ENCODE measurements at regions not wholly inside any gene's neighbourhood (a gene's known extent, or its start where the extent isn't known, plus 50 kb on each side); places are given as distances from the start of the nearest gene placed in this dataset.

DNA sequence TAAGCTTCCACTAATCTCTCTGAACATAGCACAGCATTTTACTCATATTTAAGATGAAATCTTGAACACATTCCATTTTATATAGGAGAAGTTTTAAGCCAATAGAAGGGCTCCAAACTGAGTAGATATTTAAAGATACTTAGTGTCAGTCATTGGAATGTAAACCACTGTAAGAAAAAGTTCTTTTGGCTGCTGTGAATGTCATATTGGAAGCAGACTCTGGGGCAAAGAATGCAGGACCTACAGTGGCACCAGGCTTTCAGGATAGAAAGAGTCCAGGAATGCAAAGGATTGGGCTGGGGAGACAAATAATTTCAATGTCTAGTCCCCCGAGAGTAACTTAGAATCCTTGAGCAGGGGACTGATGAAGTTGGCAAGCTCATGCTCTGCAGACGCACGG lies 1047.7 kb downstream of the STIM2 start:
- no peak for DNase-seq (ENCODE audit: low read depth, low spot score)
- CTCF ChIA-PET = no interaction called here
- POLR2A ChIA-PET = no interaction called here

DNA sequence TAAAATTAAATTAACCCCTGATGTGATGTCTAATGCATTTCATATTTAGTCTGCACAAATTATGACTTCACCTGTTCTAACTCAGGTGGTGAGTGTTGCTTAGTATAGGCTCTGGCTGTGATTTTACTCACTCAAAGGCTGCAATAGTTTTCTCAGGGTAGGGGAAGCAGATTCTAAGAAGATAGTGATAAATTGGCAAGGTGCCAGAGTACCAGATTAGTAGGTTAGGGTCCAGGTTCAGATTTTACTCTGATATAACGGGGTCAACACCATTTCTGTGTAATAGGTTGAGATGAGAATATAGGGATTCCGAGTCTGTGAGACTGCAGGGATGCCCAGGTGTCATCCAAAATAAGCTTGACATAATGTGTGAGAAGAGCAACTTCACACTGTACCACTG lies 1049.6 kb downstream of the STIM2 start:
- DNase-seq (ENCODE audit: low read depth, low spot score) = no peak
- POLR2A ChIA-PET = no interaction called here
- CTCF ChIA-PET = no interaction called here
- TF ChIP-seq, protein P1, sequence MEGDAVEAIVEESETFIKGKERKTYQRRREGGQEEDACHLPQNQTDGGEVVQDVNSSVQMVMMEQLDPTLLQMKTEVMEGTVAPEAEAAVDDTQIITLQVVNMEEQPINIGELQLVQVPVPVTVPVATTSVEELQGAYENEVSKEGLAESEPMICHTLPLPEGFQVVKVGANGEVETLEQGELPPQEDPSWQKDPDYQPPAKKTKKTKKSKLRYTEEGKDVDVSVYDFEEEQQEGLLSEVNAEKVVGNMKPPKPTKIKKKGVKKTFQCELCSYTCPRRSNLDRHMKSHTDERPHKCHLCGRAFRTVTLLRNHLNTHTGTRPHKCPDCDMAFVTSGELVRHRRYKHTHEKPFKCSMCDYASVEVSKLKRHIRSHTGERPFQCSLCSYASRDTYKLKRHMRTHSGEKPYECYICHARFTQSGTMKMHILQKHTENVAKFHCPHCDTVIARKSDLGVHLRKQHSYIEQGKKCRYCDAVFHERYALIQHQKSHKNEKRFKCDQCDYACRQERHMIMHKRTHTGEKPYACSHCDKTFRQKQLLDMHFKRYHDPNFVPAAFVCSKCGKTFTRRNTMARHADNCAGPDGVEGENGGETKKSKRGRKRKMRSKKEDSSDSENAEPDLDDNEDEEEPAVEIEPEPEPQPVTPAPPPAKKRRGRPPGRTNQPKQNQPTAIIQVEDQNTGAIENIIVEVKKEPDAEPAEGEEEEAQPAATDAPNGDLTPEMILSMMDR (IDR thresholded peaks at IDR 0.05; ENCODE audit: insufficient read depth, low read length, missing control alignments) = no peak
- H3K4me3 ChIP-seq (ENCODE audit: low read depth, low read length) = no peak overlapping the region

More for the DNA sequence above, 1047.7 kb downstream of the STIM2 start:
- no peak overlapping the region for H3K4me3 ChIP-seq (ENCODE audit: low read depth, low read length)
- TF ChIP-seq, protein P1 (IDR thresholded peaks at IDR 0.05; ENCODE audit: insufficient read depth, low read length, missing control alignments) = no peak

DNA sequence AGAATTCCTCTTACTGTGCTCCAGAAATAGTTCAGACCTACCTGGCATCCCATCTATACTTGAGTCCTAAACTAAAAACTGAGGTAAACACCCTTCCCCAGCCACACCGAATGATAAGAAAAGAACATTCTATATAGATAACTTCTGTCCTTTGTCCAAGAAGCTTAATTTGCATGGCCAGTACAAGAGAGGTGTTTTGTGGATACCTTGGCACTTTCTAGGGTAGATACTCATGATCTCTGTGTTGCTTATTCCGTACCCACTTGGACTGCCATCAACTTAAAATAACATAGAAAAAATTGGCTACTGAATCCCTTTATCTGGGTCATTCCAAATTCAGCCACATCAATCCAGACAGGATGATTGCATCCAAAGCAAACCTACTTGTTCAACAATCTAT lies 1050.4 kb downstream of the STIM2 start:
- no peak for DNase-seq (ENCODE audit: low read depth, low spot score)
- ChIA-PET CTCF (no interaction called here), POLR2A (no interaction called here)
- H3K4me3 ChIP-seq (ENCODE audit: low read depth, low read length) = no peak overlapping the region
- TF ChIP-seq, protein P1 (IDR thresholded peaks at IDR 0.05; ENCODE audit: insufficient read depth, low read length, missing control alignments) = no peak

DNA sequence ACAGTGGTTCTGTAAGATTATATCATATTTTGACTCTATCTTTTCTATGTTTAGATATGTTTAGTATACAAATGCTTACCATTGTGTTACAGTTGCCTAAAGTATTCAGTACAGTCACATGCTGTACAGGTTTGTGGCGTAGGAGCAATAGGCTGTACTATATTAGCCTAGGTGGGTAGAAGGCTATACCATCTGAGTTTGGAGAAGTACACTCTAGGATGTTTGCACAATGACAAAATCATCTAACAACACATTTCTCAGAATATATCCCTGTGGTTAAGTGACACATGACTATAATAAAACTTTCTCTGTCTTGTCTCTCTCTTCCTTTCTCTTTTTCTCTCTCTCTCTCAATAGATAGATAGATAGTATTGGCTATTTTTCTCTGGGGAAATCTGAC lies 1053.1 kb downstream of the STIM2 start:
- DNase-seq (ENCODE audit: low read depth, low spot score) = no peak
- TF ChIP-seq, protein P1 (IDR thresholded peaks at IDR 0.05; ENCODE audit: insufficient read depth, low read length, missing control alignments) = no peak
- ChIA-PET CTCF (no interaction called here), POLR2A (no interaction called here)
- no peak overlapping the region for H3K4me3 ChIP-seq (ENCODE audit: low read depth, low read length)

DNA sequence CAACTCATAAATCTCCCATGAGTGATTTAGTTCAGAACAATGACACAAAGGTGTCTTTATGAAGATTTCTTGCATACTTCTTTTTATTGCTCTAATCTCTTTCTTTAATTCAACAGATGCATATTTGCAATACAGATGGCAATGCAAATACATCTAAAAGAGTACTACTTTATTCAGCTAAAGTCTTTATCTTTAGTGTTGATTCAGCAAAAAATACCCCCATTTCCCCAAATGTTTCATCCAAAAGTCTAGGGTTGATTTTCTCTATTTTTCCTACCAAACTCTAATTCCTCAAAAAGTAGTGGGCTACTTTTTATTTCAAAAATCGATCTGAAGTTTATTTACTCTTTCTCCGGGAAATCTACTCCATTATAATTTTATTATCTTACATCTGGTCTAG lies 1055.2 kb downstream of the STIM2 start:
- no peak for DNase-seq (ENCODE audit: low read depth, low spot score)
- ChIA-PET CTCF (no interaction called here), POLR2A (no interaction called here)
- TF ChIP-seq, protein P1 (IDR thresholded peaks at IDR 0.05; ENCODE audit: insufficient read depth, low read length, missing control alignments) = no peak
- H3K4me3 ChIP-seq (ENCODE audit: low read depth, low read length) = no peak overlapping the region

DNA sequence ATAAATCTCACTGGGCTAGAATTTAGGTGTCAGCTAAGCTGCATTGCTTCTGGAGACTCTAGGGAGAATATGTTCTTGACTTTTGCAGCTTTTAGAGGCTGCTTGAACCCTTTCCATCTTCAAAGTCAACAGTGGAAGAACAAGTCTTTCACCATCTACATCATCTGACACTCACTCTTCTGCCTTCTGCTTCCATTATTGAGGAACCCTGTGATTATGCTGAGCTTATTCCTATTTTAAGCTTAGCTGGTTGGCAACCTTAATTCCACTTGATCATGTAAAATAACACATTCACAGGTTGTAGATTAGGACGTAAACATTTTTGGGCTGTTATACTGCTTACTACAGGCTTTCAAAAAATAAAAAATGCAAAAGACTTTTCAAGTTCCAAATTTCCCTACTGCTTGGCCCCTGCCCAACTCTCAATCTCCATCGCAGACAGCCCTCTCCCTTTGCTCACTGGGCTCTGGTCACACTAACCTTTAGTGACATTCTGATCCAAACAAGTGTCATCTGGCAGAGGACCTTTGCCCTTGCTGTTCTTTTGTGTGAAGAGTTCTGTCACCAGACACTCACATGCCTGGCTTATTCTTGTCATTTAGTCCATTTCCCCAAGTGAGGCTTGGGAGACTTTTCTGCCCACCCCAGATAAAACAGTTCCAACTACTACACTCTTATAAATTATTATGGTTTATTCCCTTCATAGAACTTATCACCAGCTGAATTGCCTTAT lies 1056.0 kb downstream of the STIM2 start:
- POLR2A ChIA-PET = no interaction called here
- CTCF ChIA-PET = no interaction called here
- H3K4me3 ChIP-seq (ENCODE audit: low read depth, low read length) = no peak overlapping the region
- TF ChIP-seq, protein P1 (IDR thresholded peaks at IDR 0.05; ENCODE audit: insufficient read depth, low read length, missing control alignments) = no peak
- no peak for DNase-seq (ENCODE audit: low read depth, low spot score)
